ENCODE measurements at regions not wholly inside any gene's neighbourhood (a gene's known extent, or its start where the extent isn't known, plus 50 kb on each side); places are given as distances from the start of the nearest gene placed in this dataset.

DNA sequence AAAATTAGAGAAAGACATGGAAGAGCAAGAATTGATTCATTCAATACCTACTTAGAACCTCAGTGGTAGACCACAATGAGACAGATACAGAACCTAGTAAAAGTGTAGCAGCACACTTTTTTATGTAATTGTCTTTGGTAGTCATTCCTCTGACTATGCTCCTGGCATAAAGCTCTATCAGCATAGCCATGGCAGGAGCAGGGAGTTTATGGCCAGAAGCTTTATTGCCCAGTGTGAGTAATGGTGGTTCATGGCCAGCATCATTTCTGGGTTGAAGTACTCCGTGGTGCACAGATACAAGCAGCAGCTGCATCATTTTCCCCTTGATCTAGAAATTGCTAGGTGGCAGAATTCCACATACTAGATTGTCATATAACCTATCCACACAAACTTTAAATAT is 352.6 kb downstream of the TBC1D4 start:
- no peak overlapping the region for H3K27ac ChIP-seq
- no peaks in the 10 kb centered on the region for H3K36me3 ChIP-seq
- H3K9me3 ChIP-seq = no peaks in the 10 kb centered on the region
- no peaks in the 10 kb centered on the region for H3K27me3 ChIP-seq
- TF ChIP-seq CTCF (IDR thresholded peaks at IDR 0.05) (no peak), POLR2AphosphoS5 (IDR thresholded peaks at IDR 0.05; ENCODE audit: insufficient read depth in 1 of 2, low read depth in 1 of 2) (no peak), POLR2A (IDR thresholded peaks at IDR 0.05) (no peak)
- H3K4me1 ChIP-seq = no peaks in the 10 kb centered on the region
- DNase-seq (ENCODE audit: extremely low spot score in 2 of 2) = no peak
- intact Hi-C loops (cut with DNase I) = no loop called here
- H3K4me3 ChIP-seq = no peak overlapping the region

DNA sequence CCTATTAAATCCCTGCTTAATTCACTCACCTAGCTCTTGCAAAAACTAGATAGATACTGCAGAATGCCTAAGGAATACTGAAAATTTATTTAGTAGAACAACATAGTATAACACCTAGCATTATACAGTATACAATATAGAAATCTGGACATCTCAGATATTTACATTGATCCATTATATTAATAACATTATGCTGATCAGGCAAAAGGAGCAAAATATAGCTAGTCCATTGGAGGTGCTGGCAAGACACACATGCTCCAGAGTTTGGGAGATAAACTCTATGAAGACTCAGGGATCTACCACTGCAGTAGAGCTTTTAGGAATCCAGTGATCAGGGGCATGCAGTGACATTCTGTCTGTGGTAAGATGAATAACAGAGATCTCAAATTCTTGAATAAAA is 357.6 kb downstream of the TBC1D4 start:
- intact Hi-C loops (cut with DNase I) = no loop called here
- no peak for DNase-seq (ENCODE audit: extremely low spot score in 2 of 2)
- no peak overlapping the region for H3K27ac ChIP-seq
- TF ChIP-seq POLR2A (IDR thresholded peaks at IDR 0.05) (no peak), POLR2AphosphoS5 (IDR thresholded peaks at IDR 0.05; ENCODE audit: insufficient read depth in 1 of 2, low read depth in 1 of 2) (no peak), CTCF (IDR thresholded peaks at IDR 0.05) (no peak)
- H3K4me3 ChIP-seq = no peak overlapping the region
- H3K4me1 ChIP-seq = no peaks in the 10 kb centered on the region
- no peaks in the 10 kb centered on the region for H3K9me3 ChIP-seq
- no peaks in the 10 kb centered on the region for H3K27me3 ChIP-seq
- no peaks in the 10 kb centered on the region for H3K36me3 ChIP-seq

DNA sequence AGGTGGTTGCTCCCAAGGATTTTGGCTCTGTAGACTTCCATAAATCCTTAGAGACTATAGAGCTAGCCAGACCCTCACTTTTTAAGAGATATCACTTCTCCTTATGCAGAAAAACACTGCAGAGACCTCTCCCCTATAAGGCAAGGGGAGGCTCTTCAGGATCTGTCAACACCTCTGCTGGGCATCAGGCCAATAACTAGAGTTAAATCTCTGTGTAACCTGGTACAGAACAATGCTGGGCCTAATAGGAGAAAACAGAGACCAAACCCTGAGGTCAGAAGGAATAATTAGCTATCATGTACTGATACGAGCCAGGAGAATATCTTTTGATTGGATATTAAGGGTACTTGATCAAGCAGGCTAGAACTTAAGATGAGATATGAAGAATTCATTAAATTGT is 358.5 kb downstream of the TBC1D4 start:
- no peak for TF ChIP-seq CTCF (IDR thresholded peaks at IDR 0.05)
- no peak for TF ChIP-seq POLR2A (IDR thresholded peaks at IDR 0.05)
- no peak for TF ChIP-seq POLR2AphosphoS5 (IDR thresholded peaks at IDR 0.05; ENCODE audit: insufficient read depth in 1 of 2, low read depth in 1 of 2)
- H3K36me3 ChIP-seq = no peaks in the 10 kb centered on the region
- H3K27me3 ChIP-seq = no peaks in the 10 kb centered on the region
- no peak overlapping the region for H3K27ac ChIP-seq
- DNase-seq (ENCODE audit: extremely low spot score in 2 of 2) = no peak
- intact Hi-C loops (cut with DNase I) = no loop called here
- no peaks in the 10 kb centered on the region for H3K4me1 ChIP-seq
- no peaks in the 10 kb centered on the region for H3K9me3 ChIP-seq
- no peak overlapping the region for H3K4me3 ChIP-seq

DNA sequence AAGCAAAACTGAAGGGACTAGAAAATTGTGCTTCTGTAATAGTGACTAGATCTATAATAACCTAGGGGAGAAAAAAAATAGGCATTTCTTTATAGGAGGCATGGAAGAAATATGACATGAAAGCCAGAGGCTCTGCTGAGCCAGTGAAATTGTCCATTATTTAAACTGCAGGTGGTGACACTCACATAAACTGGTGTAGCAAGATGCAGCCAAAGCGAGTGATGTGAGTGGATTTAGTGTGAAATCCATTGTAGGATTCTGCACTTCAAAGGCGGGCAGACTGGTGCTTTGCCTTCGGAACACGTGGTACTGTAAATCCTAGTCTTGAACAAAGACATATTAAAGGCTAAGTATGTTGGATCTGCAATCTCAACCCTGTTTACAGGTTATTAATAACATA is 361.9 kb downstream of the TBC1D4 start:
- Histone ChIP-seq H3K27me3 (no peaks in the 10 kb centered on the region), H3K9me3 (no peaks in the 10 kb centered on the region)
- intact Hi-C loops (cut with DNase I) = no loop called here

DNA sequence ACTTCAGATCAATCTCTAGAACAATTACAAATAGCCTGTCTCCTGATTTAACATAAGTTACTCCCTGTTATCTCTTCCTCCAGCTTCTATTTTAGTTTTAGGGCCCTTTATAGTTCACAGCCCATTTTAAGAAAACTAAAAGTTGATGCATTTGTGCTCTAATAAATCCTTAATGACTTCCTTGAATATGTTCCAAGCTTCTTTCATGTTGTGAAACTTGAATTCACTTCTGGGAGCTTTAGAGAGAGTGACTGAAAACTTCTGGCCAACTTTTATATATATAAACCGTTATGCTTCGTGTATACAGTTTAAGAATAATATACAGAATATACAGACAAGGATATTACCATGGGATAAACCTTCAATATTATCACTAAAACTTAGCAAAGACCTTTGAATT is 366.8 kb downstream of the TBC1D4 start:
- intact Hi-C loops (cut with DNase I) = no loop called here
- no peaks in the 10 kb centered on the region for H3K4me1 ChIP-seq
- H3K27me3 ChIP-seq = no peaks in the 10 kb centered on the region
- H3K27ac ChIP-seq = no peak overlapping the region
- DNase-seq (ENCODE audit: extremely low spot score in 2 of 2) = no peak
- H3K9me3 ChIP-seq = no peaks in the 10 kb centered on the region
- TF ChIP-seq CTCF (IDR thresholded peaks at IDR 0.05) = no peak
- no peak for TF ChIP-seq POLR2AphosphoS5 (IDR thresholded peaks at IDR 0.05; ENCODE audit: insufficient read depth in 1 of 2, low read depth in 1 of 2)
- no peak for TF ChIP-seq POLR2A (IDR thresholded peaks at IDR 0.05)
- no peaks in the 10 kb centered on the region for H3K36me3 ChIP-seq
- no peak overlapping the region for H3K4me3 ChIP-seq

More for the DNA sequence above, 361.9 kb downstream of the TBC1D4 start:
- no peak for DNase-seq (ENCODE audit: extremely low spot score in 2 of 2)
- Histone ChIP-seq H3K4me3 (no peak overlapping the region), H3K27ac (no peak overlapping the region), H3K4me1 (no peaks in the 10 kb centered on the region), H3K36me3 (no peaks in the 10 kb centered on the region)
- TF ChIP-seq POLR2AphosphoS5 (IDR thresholded peaks at IDR 0.05; ENCODE audit: insufficient read depth in 1 of 2, low read depth in 1 of 2) (no peak), CTCF (IDR thresholded peaks at IDR 0.05) (no peak), POLR2A (IDR thresholded peaks at IDR 0.05) (no peak)
